Natural killer cell (primary cell): ENCODE measurements at regions not wholly inside any gene's neighbourhood (a gene's known extent, or its start where the extent isn't known, plus 50 kb on each side); places are given as distances from the start of the nearest gene placed in this dataset.

ENCODE experiments used
- ATAC-seq, 3 donors: fragments of 150-1000 bp in 2 of 3; fragments of 200-7000 bp in 1 of 3; cut with Tn5 transposase; 1 replicate in 1 of 3; 2 replicates in 2 of 3; pipeline ENCODE4 v1.10.0; 2021; ENCODE audit warnings: mild to moderate bottlenecking in 2 of 3, moderate library complexity in 2 of 3
- DNase-seq, 2 donors: peaks; one replicate each; pipeline versions ENCODE4 v3.0.0 to v3.0.0-alpha.2; 2013 to 2021; ENCODE audit warnings: mixed read lengths in 1 of 2
- H3K27ac ChIP-seq: one replicate; pipeline ENCODE4 v1.5.1; 2013; ENCODE audit warnings: mild to moderate bottlenecking, low read length
- H3K27me3 ChIP-seq: one replicate; pipeline ENCODE4 v1.6.1; 2013; ENCODE audit warnings: low read length; ENCODE audit not compliant: control insufficient read depth, insufficient read depth
- H3K36me3 ChIP-seq: one replicate; pipeline ENCODE4 v1.6.1; 2013; ENCODE audit warnings: low read length; ENCODE audit not compliant: control insufficient read depth, insufficient read depth
- H3K4me1 ChIP-seq: one replicate; pipeline ENCODE4 v1.6.1; 2013; ENCODE audit warnings: low read length; ENCODE audit not compliant: control insufficient read depth, insufficient read depth
- H3K4me3 ChIP-seq: one replicate; pipeline ENCODE4 v1.5.1; 2013; ENCODE audit warnings: low read length
- H3K9me3 ChIP-seq: one replicate; pipeline ENCODE4 v1.6.1; 2013; ENCODE audit warnings: low read length; ENCODE audit not compliant: control insufficient read depth, insufficient read depth
- H3K27ac Mint-ChIP-seq, 2 donors: one replicate each; pipeline ENCODE4 v1.8.0; 2022; ENCODE audit warnings: mild to moderate bottlenecking in 2 of 2, mixed read lengths in 2 of 2, moderate library complexity in 1 of 2
- H3K27me3 Mint-ChIP-seq, 2 donors: one replicate each; pipeline ENCODE4 v1.8.0; 2022; ENCODE audit warnings: low read depth in 2 of 2, mixed read lengths in 2 of 2
- H3K36me3 Mint-ChIP-seq: one replicate; pipeline ENCODE4 v1.8.0; 2022; ENCODE audit warnings: mixed read lengths
- H3K4me1 Mint-ChIP-seq, 2 donors: one replicate each; pipeline ENCODE4 v1.8.0; 2022; ENCODE audit warnings: mixed read lengths in 2 of 2
- H3K4me3 Mint-ChIP-seq: one replicate; pipeline ENCODE4 v1.8.0; 2022; ENCODE audit warnings: mild to moderate bottlenecking, moderate library complexity, mixed read lengths
- H3K9me3 Mint-ChIP-seq, 2 donors: one replicate each; pipeline ENCODE4 v1.8.0; 2022; ENCODE audit warnings: mixed read lengths in 2 of 2
- CTCF ChIP-seq: fragments of 200-600 bp; IDR thresholded peaks from one replicate; pipeline ENCODE4 v1.8.0; 2022; ENCODE audit warnings: antibody characterized with exemption
- WGBS: methylation state at CpG from one replicate; pipeline ENCODE4 v1.1.7; 2013; ENCODE audit warnings: missing lambda C conversion rate; ENCODE audit not compliant: insufficient coverage; 5-methylcytosine and 5-hydroxymethylcytosine counted together
- intact Hi-C: fragments of 100-400 bp; cut with micrococcal nuclease; formaldehyde crosslinking; loops from one replicate; pipeline ENCODE4 v1.14.2; 2022

GRCh38 chr11:121696177-121696871, 243.6 kb upstream of the SORL1-AS1 start:
- no peak overlapping the region for H3K4me3 ChIP-seq
- no peaks in the 10 kb centered on the region for H3K4me1 Mint-ChIP-seq
- no peak overlapping the region for H3K27ac Mint-ChIP-seq
- no peak overlapping the region for H3K27ac ChIP-seq
- H3K27me3 Mint-ChIP-seq = peaks cover 3 to 4% of the 10 kb centered on the region in 2 donors
- H3K36me3 ChIP-seq = no peaks in the 10 kb centered on the region
- TF ChIP-seq CTCF = no peak
- ATAC-seq (no peak), DNase-seq (no peak)
- no peaks in the 10 kb centered on the region for H3K36me3 Mint-ChIP-seq
- H3K9me3 ChIP-seq = no peaks in the 10 kb centered on the region
- 59% methylated on average over 20 of the region's 20 CpGs for WGBS
- H3K4me1 ChIP-seq = no peaks in the 10 kb centered on the region
- intact Hi-C loops = no loop called here
- no peaks in the 10 kb centered on the region for H3K9me3 Mint-ChIP-seq
- no peaks in the 10 kb centered on the region for H3K27me3 ChIP-seq
- no peak overlapping the region for H3K4me3 Mint-ChIP-seq

DNA sequence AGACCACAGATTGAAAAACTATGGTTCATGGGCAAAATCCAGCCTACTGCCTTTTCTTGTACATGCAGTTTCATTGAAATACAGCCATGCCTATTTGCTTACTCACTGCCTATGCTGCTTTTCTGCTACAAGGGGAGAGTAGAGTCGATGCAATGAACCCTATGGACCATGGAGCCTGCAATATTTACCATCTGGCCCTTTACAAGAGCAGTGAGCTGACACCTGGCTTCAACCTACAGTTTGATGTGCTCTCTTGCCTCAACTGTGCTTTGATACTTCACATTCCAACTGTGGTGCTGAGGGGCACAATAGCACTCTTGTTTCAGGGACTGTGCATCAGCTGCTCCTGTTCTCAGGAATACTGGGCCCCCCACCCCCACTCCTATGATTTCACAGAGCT, 239.5 kb upstream of the SORL1-AS1 start:
- no peak for DNase-seq
- H3K4me1 ChIP-seq = no peaks in the 10 kb centered on the region
- H3K4me3 ChIP-seq = no peak overlapping the region
- Mint-ChIP-seq H3K36me3 (no peaks in the 10 kb centered on the region), H3K9me3 (no peaks in the 10 kb centered on the region), H3K4me1 (no peaks in the 10 kb centered on the region), H3K4me3 (no peak overlapping the region), H3K27ac (no peak overlapping the region), H3K27me3 (peaks cover 0 to 8% of the 10 kb centered on the region in 2 donors)
- intact Hi-C loops = no loop called here
- no peak for ATAC-seq
- H3K9me3 ChIP-seq = no peaks in the 10 kb centered on the region
- no peaks in the 10 kb centered on the region for H3K36me3 ChIP-seq
- whole genome bisulfite sequencing = 74% methylated on average over 1 of the region's 1 CpG
- no peak for TF ChIP-seq CTCF
- H3K27me3 ChIP-seq = no peaks in the 10 kb centered on the region
- no peak overlapping the region for H3K27ac ChIP-seq

DNA sequence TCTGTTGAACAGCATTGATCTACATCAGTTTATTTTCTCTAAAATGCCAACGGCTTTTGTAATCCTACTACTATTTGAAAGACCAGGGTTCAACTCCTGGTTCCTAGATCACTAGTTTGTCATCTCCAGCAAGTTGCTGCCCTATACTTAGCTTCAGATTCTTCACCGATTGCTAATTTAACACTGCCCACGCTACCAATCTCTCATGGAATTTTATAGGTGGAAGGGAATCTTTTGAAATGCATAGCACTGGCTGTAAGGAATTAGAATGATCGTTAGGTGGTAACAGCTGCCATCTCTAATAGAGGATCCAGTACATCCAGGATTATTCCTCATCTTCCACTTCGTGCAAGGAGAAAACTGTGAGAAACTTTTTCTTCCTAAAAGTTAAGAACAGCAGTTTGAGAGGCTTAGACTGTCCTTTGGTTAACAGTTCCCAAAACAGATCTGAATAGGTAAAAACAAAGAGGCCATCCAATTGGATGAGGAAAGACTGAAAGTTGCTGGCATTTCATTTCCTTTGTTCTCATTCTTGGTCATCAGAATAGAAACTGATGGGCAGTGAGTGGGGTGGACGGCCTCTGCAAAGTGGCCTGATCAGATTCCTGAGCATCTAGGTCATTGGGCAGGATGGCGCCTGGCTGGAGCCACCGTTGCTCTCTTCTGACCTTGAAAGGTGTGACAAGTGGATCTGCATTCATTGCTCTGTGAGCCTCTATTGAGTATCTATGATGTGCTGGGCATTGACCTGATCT, 236.3 kb upstream of the SORL1-AS1 start:
- no peak overlapping the region for H3K4me3 Mint-ChIP-seq
- peaks cover 0 to 5% of the 10 kb centered on the region in 2 donors for H3K27me3 Mint-ChIP-seq
- H3K36me3 Mint-ChIP-seq = no peaks in the 10 kb centered on the region
- H3K9me3 Mint-ChIP-seq = no peaks in the 10 kb centered on the region
- H3K4me1 Mint-ChIP-seq = no peaks in the 10 kb centered on the region
- Histone ChIP-seq H3K36me3 (no peaks in the 10 kb centered on the region), H3K9me3 (no peaks in the 10 kb centered on the region), H3K27me3 (no peaks in the 10 kb centered on the region), H3K27ac (no peak overlapping the region), H3K4me3 (no peak overlapping the region), H3K4me1 (no peaks in the 10 kb centered on the region)
- TF ChIP-seq CTCF = no peak
- ATAC-seq (no peak), DNase-seq (no peak)
- WGBS = 88% methylated on average over 6 of the region's 8 CpGs
- H3K27ac Mint-ChIP-seq = no peak overlapping the region
- intact Hi-C loops = no loop called here
